Pancreas (tissue), 10 donors: ENCODE measurements at regions not wholly inside any gene's neighbourhood (a gene's known extent, or its start where the extent isn't known, plus 50 kb on each side); places are given as distances from the start of the nearest gene placed in this dataset.

Experiments
- ATAC-seq, 4 donors: fragments of 200-7000 bp; cut with Tn5 transposase; one replicate each; pipeline versions ENCODE4 v1.8.0 to v1.9.1; 2020; ENCODE audit warnings: mild to moderate bottlenecking in 4 of 4, moderate library complexity in 4 of 4
- DNase-seq, 6 donors: peaks; one replicate each; pipeline ENCODE4 v3.0.0-alpha.2; 2020
- FAIRE-seq: peaks from 2 replicates; lab custom pipeline; 2012; peaks lifted over from hg19 to GRCh38; lab: Jason Lieb, UNC
- H3K27ac ChIP-seq, 4 donors: fragments of 200-600 bp; sonication (generic); 1 replicate in 3 of 4; 2 replicates in 1 of 4; pipeline versions ENCODE4 v1.5.0 to v1.8.0; 2020
- H3K27me3 ChIP-seq, 4 donors: fragments of 200-600 bp; one replicate each; pipeline ENCODE4 v1.8.0; 2021
- H3K36me3 ChIP-seq, 3 donors: fragments of 200-600 bp; sonication (generic) in 1 of 3; one replicate each; pipeline versions ENCODE4 v1.5.0 to v1.8.0; 2020 to 2021
- H3K4me1 ChIP-seq, 3 donors: fragments of 200-600 bp; one replicate each; pipeline ENCODE4 v1.8.0; 2021
- H3K4me3 ChIP-seq, 4 donors: fragments of 200-600 bp; sonication (generic) in 2 of 4; one replicate each; pipeline versions ENCODE4 v1.5.0 to v1.8.0; 2020 to 2021
- H3K9me3 ChIP-seq, 4 donors: fragments of 200-600 bp; one replicate each; pipeline ENCODE4 v1.8.0; 2021
- CTCF ChIP-seq, 4 donors: fragments of 200-600 bp; sonication (generic) in 3 of 4; IDR thresholded peaks; one replicate each; pipeline versions ENCODE4 v1.5.0 to v1.8.0; 2021; ENCODE audit warnings: antibody characterized with exemption in 4 of 4
- WGBS, 2 donors: extraction: QIAGEN DNeasy Blood & Tissue Kit; methylation state at CpG; one replicate each; pipeline ENCODE4 v1.1.7; 2013; 5-methylcytosine and 5-hydroxymethylcytosine counted together
- intact Hi-C, 3 donors: fragments of 100-400 bp; cut with DNase I; formaldehyde crosslinking; loops; one replicate each; pipeline versions ENCODE4 v1.11.1 to v1.14.2; 2022
- donor health status: healthy with polysubstance abuse.
- donor health status: DM: no; HTN: no; CAD: no; lungs with moderate emphysema.
- donor health status: DM: no; HTN: no; CAD: no.
- donor health status: control.
- donor health status: control.
- donor health status: Bipolar disorder and iron deficiency.
- donor health status: DM: yes; HTN: yes; CAD: no.
- donor health status: DM: no; HTN: no; CAD: no.
- donor health status: DM: no; HTN: no; CAD: no.
- donor health status: DM: yes; HTN: yes; CAD: no.

- no peak for FAIRE-seq
Observed at GRCh38 chr14:29092121-29092520, 325.5 kb downstream of the FOXG1 start.

GRCh38 chr14:29097476-29097875, 330.9 kb downstream of the FOXG1 start:
- intact Hi-C loops, result no loop called here
- ATAC-seq (no peak), FAIRE-seq (no peak), DNase-seq (no peak)
- Histone ChIP-seq H3K9me3 (no peaks in the 10 kb centered on the region), H3K27me3 (no peaks in the 10 kb centered on the region), H3K4me1 (no peaks in the 10 kb centered on the region), H3K27ac (no peak overlapping the region), H3K36me3 (no peaks in the 10 kb centered on the region), H3K4me3 (no peak overlapping the region)
- 66 to 77% methylated on average over 1 of the region's 1 CpG for WGBS, 2 donors
- no peak for TF ChIP-seq CTCF (IDR thresholded peaks at IDR 0.05)

More at GRCh38 chr14:29092121-29092520, 325.5 kb downstream of the FOXG1 start:
- no peaks in the 10 kb centered on the region for H3K36me3 ChIP-seq
- H3K9me3 ChIP-seq, result no peaks in the 10 kb centered on the region
- H3K4me3 ChIP-seq, result no peak overlapping the region
- ATAC-seq (no peak), DNase-seq (no peak)
- 49 to 58% methylated on average over 4 of the region's 4 CpGs for whole genome bisulfite sequencing, 2 donors
- H3K27me3 ChIP-seq, result no peaks in the 10 kb centered on the region
- no peak for TF ChIP-seq CTCF (IDR thresholded peaks at IDR 0.05)
- intact Hi-C loops, result no loop called here
- no peaks in the 10 kb centered on the region for H3K4me1 ChIP-seq
- no peak overlapping the region for H3K27ac ChIP-seq

- FAIRE-seq (no peak), DNase-seq (no peak), ATAC-seq (no peak)
- 38 to 44% methylated on average over 4 of the region's 4 CpGs for WGBS, 2 donors
- no peaks in the 10 kb centered on the region for H3K4me1 ChIP-seq
- H3K36me3 ChIP-seq, result no peaks in the 10 kb centered on the region
- no peaks in the 10 kb centered on the region for H3K27me3 ChIP-seq
- no peak overlapping the region for H3K27ac ChIP-seq
- TF ChIP-seq CTCF (IDR thresholded peaks at IDR 0.05), result no peak
- H3K4me3 ChIP-seq, result no peak overlapping the region
- no peaks in the 10 kb centered on the region for H3K9me3 ChIP-seq
- intact Hi-C loops, result no loop called here
Observed at GRCh38 chr14:29098656-29099055, 332.1 kb downstream of the FOXG1 start.

GRCh38 chr14:29102266-29102665, 335.7 kb downstream of the FOXG1 start:
- TF ChIP-seq CTCF (IDR thresholded peaks at IDR 0.05), result no peak
- no peak for DNase-seq
- no peak for FAIRE-seq
- no peak for ATAC-seq
- no peaks in the 10 kb centered on the region for H3K27me3 ChIP-seq
- intact Hi-C loops, result no loop called here
- 68 to 79% methylated on average over 7 of the region's 7 CpGs for WGBS, 2 donors
- no peak overlapping the region for H3K4me3 ChIP-seq
- H3K9me3 ChIP-seq, result no peaks in the 10 kb centered on the region
- H3K36me3 ChIP-seq, result no peaks in the 10 kb centered on the region
- H3K4me1 ChIP-seq, result no peaks in the 10 kb centered on the region
- no peak overlapping the region for H3K27ac ChIP-seq

DNA sequence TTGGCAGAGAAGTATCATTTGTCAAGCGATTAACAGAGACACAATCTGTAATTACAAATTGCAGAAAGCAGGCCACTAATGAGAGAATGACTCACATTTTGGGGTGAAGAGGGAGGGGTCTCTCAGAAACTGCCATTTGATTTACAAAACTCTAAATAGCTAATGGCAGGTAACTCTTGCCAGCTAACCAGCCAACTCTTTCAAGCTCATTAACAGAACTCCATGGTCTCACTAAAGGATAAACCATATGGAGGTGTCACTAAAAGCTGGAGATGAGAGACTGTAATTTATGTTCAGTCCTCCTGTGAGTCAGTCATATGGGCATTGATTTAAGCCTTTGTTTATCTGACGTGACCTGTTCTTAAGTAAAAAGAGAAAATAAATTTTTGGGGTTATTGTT, 336.4 kb downstream of the FOXG1 start:
- TF ChIP-seq CTCF (IDR thresholded peaks at IDR 0.05), result no peak
- Histone ChIP-seq H3K36me3 (no peaks in the 10 kb centered on the region), H3K27ac (no peak overlapping the region), H3K4me1 (no peaks in the 10 kb centered on the region), H3K27me3 (no peaks in the 10 kb centered on the region), H3K9me3 (no peaks in the 10 kb centered on the region), H3K4me3 (no peak overlapping the region)
- FAIRE-seq (no peak), DNase-seq (no peak), ATAC-seq (no peak)
- WGBS, 2 donors, result 43 to 46% methylated on average over 2 of the region's 2 CpGs
- intact Hi-C loops, result no loop called here
